ENCODE measurements at regions not wholly inside any gene's neighbourhood (a gene's known extent, or its start where the extent isn't known, plus 50 kb on each side); places are given as distances from the start of the nearest gene placed in this dataset.

DNA sequence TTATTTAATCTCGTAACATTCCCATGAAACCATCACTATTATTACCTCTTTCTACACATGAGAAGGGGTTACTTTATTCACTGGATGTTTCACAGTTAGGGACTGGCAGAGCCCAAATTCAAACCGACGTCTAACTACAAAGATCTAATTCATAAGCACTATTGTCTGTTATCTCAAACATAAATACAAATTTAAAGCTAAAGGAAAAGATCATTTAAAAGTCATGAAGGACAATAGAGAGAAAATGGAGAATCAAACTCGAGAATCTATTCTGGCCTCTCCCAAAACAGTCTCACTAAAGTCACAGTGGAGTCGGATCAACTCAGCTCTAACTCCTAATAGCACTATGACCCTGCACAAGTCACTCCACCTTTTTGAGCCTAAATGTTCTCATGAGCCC, 287.7 kb downstream of the ZIC4 start:
- H3K4me1 ChIP-seq (ENCODE audit: low read depth), result no peaks in the 10 kb centered on the region
- TF ChIP-seq, protein P1, sequence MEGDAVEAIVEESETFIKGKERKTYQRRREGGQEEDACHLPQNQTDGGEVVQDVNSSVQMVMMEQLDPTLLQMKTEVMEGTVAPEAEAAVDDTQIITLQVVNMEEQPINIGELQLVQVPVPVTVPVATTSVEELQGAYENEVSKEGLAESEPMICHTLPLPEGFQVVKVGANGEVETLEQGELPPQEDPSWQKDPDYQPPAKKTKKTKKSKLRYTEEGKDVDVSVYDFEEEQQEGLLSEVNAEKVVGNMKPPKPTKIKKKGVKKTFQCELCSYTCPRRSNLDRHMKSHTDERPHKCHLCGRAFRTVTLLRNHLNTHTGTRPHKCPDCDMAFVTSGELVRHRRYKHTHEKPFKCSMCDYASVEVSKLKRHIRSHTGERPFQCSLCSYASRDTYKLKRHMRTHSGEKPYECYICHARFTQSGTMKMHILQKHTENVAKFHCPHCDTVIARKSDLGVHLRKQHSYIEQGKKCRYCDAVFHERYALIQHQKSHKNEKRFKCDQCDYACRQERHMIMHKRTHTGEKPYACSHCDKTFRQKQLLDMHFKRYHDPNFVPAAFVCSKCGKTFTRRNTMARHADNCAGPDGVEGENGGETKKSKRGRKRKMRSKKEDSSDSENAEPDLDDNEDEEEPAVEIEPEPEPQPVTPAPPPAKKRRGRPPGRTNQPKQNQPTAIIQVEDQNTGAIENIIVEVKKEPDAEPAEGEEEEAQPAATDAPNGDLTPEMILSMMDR (IDR thresholded peaks at IDR 0.05; ENCODE audit: low read depth, low read length), result no peak
- H3K36me3 ChIP-seq, result no peaks in the 10 kb centered on the region
- no peak overlapping the region for H3K27ac ChIP-seq
- no peaks in the 10 kb centered on the region for H3K9me3 ChIP-seq (ENCODE audit: low read depth)
- H3K4me3 ChIP-seq, result no peak overlapping the region
- no peak for DNase-seq (ENCODE audit: low read depth in 1 of 2, low spot score in 1 of 2)
- H3K27me3 ChIP-seq, result no peaks in the 10 kb centered on the region

DNA sequence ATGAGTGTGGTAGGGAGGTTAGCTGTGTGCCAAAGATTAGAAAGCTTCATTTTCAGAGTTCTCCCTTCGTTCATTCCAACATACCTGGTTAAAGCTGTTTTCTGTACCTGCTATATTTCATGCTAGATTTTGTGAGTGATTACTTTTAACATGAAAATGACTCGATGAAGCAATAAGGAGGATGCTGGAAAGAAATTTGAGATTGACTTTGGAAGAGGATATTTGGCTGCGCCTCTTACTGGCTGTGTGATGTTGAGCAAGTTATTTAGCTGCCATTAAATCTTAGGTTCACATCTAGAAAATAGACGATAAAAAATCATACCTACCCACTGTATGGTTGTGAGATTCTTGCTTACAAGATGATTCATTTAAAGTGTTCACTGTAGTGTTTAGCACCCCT, 288.7 kb downstream of the ZIC4 start:
- no peak for DNase-seq (ENCODE audit: low read depth in 1 of 2, low spot score in 1 of 2)
- H3K27me3 ChIP-seq, result no peaks in the 10 kb centered on the region
- H3K36me3 ChIP-seq, result no peaks in the 10 kb centered on the region
- H3K4me3 ChIP-seq, result no peak overlapping the region
- TF ChIP-seq, protein P1 (IDR thresholded peaks at IDR 0.05; ENCODE audit: low read depth, low read length), result no peak
- H3K4me1 ChIP-seq (ENCODE audit: low read depth), result no peaks in the 10 kb centered on the region
- H3K27ac ChIP-seq, result no peak overlapping the region
- no peaks in the 10 kb centered on the region for H3K9me3 ChIP-seq (ENCODE audit: low read depth)

DNA sequence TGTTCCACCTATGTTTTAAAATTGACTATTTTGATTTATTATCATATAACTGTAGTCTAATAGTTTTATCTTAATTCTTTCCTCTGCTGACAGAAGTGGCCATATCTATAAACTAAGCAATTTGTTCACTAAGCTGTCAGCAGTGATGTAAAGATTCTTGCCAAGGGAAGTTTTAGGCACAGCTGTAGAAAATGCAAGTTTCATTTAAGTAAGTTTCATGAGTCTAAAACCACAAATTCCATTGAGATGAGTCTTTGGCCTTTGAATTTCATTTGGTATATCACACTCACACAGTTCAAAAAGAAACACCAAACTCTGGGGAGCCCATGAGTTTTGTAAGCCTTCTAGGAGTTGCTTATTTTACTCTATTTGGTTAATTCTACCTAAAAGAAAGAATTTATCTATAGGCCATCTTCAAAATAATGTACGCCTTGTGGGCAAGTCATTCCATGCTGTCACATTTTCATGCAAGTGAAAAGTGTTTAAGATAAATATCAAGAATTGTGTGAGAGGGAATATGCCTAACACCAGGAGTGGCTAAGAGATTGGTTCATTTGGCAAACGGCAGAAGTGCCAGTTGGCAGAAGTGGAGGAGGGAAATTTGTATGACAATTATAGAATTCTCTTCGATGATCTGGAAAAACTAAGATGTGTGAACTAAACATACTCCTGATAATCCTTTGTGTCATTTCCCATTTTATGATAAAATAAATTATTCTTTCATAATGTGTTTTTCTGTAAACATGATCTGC, 292.9 kb downstream of the ZIC4 start:
- no peaks in the 10 kb centered on the region for H3K36me3 ChIP-seq
- no peaks in the 10 kb centered on the region for H3K9me3 ChIP-seq (ENCODE audit: low read depth)
- peak in 1 of 2 donors; percentile 78 for DNase-seq (ENCODE audit: low read depth in 1 of 2, low spot score in 1 of 2)
- TF ChIP-seq, protein P1 (IDR thresholded peaks at IDR 0.05; ENCODE audit: low read depth, low read length), result no peak
- H3K27ac ChIP-seq, result no peak overlapping the region
- no peak overlapping the region for H3K4me3 ChIP-seq
- H3K4me1 ChIP-seq (ENCODE audit: low read depth), result no peaks in the 10 kb centered on the region
- H3K27me3 ChIP-seq, result no peaks in the 10 kb centered on the region

DNA sequence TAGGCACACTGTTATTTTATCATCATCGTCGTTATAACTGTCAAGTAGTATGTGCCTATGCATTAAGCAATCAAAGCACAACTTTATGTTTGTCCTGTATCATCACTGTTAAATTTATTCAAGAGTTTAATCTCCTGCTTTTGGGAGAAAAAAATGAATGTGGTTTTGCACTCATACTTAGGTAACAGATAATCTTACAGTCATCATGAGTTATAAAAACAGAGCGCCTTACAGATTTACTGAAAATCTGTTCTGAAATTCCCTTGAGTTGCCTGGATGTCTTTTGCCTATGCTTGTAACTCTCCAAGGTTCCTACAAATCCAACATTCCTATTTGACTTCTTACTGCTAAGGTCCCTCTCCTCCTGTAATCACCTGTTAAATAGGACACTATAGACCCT, 307.3 kb downstream of the ZIC4 start:
- no peaks in the 10 kb centered on the region for H3K36me3 ChIP-seq

DNA sequence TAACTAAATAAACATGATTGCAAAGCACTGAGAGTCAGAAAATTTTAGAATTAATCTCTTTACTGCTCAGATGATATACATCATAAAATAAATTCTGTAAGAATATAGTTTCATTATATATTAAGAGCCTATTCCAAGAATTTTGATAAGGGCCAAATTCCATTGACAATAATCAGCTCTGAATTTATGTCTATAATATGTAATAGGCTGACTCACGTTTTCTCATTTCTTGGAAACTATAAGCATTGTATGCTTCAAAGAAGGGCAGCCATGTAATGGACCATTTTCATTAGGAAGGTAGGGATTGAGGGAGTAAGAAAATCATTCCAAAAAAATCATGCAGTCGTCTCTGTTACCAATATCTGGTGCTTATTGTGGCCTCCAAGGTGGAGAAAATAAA, 315.9 kb downstream of the ZIC4 start:
- no peaks in the 10 kb centered on the region for H3K36me3 ChIP-seq
- H3K4me3 ChIP-seq, result no peak overlapping the region
- DNase-seq (ENCODE audit: low read depth in 1 of 2, low spot score in 1 of 2), result no peak
- H3K27me3 ChIP-seq, result no peaks in the 10 kb centered on the region
- TF ChIP-seq, protein P1 (IDR thresholded peaks at IDR 0.05; ENCODE audit: low read depth, low read length), result no peak
- H3K9me3 ChIP-seq (ENCODE audit: low read depth), result no peaks in the 10 kb centered on the region
- H3K4me1 ChIP-seq (ENCODE audit: low read depth), result no peaks in the 10 kb centered on the region
- no peak overlapping the region for H3K27ac ChIP-seq

More for the DNA sequence above, 307.3 kb downstream of the ZIC4 start:
- Histone ChIP-seq H3K4me1 (ENCODE audit: low read depth) (no peaks in the 10 kb centered on the region), H3K27ac (no peak overlapping the region), H3K4me3 (no peak overlapping the region), H3K9me3 (ENCODE audit: low read depth) (no peaks in the 10 kb centered on the region), H3K27me3 (no peaks in the 10 kb centered on the region)
- TF ChIP-seq, protein P1 (IDR thresholded peaks at IDR 0.05; ENCODE audit: low read depth, low read length), result no peak
- DNase-seq (ENCODE audit: low read depth in 1 of 2, low spot score in 1 of 2), result no peak
